ENCODE measurements at regions not wholly inside any gene's neighbourhood (a gene's known extent, or its start where the extent isn't known, plus 50 kb on each side); places are given as distances from the start of the nearest gene placed in this dataset.

- Histone ChIP-seq H3K4me1 (no peaks in the 10 kb centered on the region), H3K36me3 (no peaks in the 10 kb centered on the region), H3K27me3 (no peaks in the 10 kb centered on the region), H3K4me3 (no peak overlapping the region), H3K9me3 (no peaks in the 10 kb centered on the region), H3K27ac (no peak overlapping the region)
- intact Hi-C loops (cut with DNase I; ENCODE audit: low total_unique reads) (no loop called here), in situ Hi-C loops (cut with MboI; ENCODE audit: low sequenced_read_pairs in 4 of 4) (no loop called here)
- no peak for DNase-seq
- no peak for TF ChIP-seq CTCF (IDR thresholded peaks at IDR 0.05 in 4 of 5, conservative IDR thresholded peaks at IDR 0.05 in 1 of 5)
- TF ChIP-seq POLR2A (IDR thresholded peaks at IDR 0.05), result no peak
- no peak for ATAC-seq
These were observed 1119.2 kb upstream of the TMEM132C start for GRCh38 chr12:127147724-127148123.

GRCh38 chr12:127148318-127148717 lies 1118.7 kb upstream of the TMEM132C start:
- Histone ChIP-seq H3K9me3 (no peaks in the 10 kb centered on the region), H3K4me3 (no peak overlapping the region), H3K27me3 (no peaks in the 10 kb centered on the region), H3K27ac (no peak overlapping the region), H3K36me3 (no peaks in the 10 kb centered on the region), H3K4me1 (no peaks in the 10 kb centered on the region)
- in situ Hi-C loops (cut with MboI; ENCODE audit: low sequenced_read_pairs in 4 of 4) (no loop called here), intact Hi-C loops (cut with DNase I; ENCODE audit: low total_unique reads) (no loop called here)
- ATAC-seq (no peak), DNase-seq (no peak)
- no peak for TF ChIP-seq POLR2A (IDR thresholded peaks at IDR 0.05)
- no peak for TF ChIP-seq CTCF (IDR thresholded peaks at IDR 0.05 in 4 of 5, conservative IDR thresholded peaks at IDR 0.05 in 1 of 5)

DNA sequence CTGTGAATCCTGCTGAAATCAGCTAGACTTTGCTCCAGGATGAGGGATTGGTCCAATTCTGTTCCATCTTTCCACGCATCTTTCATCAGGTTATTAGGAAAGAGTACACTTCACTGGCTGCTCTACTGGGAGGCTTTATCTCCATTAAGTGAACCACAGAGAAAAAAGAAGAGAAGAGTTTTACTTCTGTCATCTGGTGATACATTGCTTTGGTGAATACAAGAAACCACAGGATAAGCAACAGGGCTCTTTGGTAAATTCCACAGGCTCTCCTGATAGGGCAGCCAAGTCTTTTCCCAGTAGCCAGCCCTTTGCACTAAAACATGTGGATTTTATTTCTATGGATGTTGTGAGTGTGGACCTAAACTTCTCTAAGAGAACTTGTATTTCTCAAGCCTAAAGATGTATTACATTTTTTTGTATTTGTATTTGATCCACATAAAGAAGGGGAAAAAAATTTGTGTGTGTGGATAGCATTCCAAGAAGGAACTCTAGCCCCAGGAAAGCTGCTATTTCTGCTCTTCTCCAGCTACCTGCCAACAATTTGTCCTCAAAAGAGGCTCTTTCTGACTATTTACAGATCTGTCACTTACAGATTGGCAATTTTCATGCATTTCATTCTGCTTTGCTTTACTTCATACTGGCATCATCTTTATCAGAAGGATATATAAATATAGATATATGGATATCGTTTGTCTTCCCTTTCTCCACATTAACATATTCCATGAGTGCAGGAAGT lies 1117.6 kb upstream of the TMEM132C start:
- Histone ChIP-seq H3K9me3 (no peaks in the 10 kb centered on the region), H3K27me3 (no peaks in the 10 kb centered on the region), H3K4me1 (no peaks in the 10 kb centered on the region), H3K27ac (no peak overlapping the region), H3K4me3 (no peak overlapping the region), H3K36me3 (no peaks in the 10 kb centered on the region)
- DNase-seq (no peak), ATAC-seq (no peak)
- no peak for TF ChIP-seq CTCF (IDR thresholded peaks at IDR 0.05 in 4 of 5, conservative IDR thresholded peaks at IDR 0.05 in 1 of 5)
- TF ChIP-seq POLR2A (IDR thresholded peaks at IDR 0.05), result no peak
- intact Hi-C loops (cut with DNase I; ENCODE audit: low total_unique reads), result no loop called here
- in situ Hi-C loops (cut with MboI; ENCODE audit: low sequenced_read_pairs in 4 of 4), result no loop called here

GRCh38 chr12:127150028-127150427 lies 1116.9 kb upstream of the TMEM132C start:
- TF ChIP-seq POLR2A (IDR thresholded peaks at IDR 0.05) (no peak), CTCF (IDR thresholded peaks at IDR 0.05 in 4 of 5, conservative IDR thresholded peaks at IDR 0.05 in 1 of 5) (no peak)
- intact Hi-C loops (cut with DNase I; ENCODE audit: low total_unique reads), result no loop called here
- Histone ChIP-seq H3K4me3 (no peak overlapping the region), H3K27me3 (no peaks in the 10 kb centered on the region), H3K36me3 (no peaks in the 10 kb centered on the region), H3K27ac (no peak overlapping the region), H3K4me1 (no peaks in the 10 kb centered on the region), H3K9me3 (no peaks in the 10 kb centered on the region)
- DNase-seq (no peak), ATAC-seq (no peak)
- in situ Hi-C loops (cut with MboI; ENCODE audit: low sequenced_read_pairs in 4 of 4), result no loop called here

DNA sequence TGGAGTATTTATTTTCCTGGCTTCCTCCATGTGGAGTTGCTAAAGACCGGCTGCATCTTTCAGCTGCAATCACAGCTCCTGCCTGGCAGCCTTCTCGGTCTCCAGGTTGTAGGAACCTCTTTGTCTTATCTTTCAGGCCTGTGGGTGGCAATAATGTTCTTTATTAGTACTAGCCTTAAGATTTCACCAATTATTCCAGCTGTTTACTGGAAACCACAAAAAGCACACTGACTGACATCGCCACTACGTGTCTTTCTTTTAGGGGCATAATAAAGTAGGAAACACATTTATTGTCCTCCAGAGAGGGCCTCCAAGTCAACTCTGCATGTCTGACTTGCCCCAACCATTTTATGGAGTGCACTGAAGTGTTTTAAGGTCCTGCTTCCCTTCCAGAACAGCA lies 1116.5 kb upstream of the TMEM132C start:
- intact Hi-C loops (cut with DNase I; ENCODE audit: low total_unique reads), result no loop called here
- no peak for TF ChIP-seq POLR2A (IDR thresholded peaks at IDR 0.05)
- TF ChIP-seq CTCF (IDR thresholded peaks at IDR 0.05 in 4 of 5, conservative IDR thresholded peaks at IDR 0.05 in 1 of 5), result no peak
- ATAC-seq (no peak), DNase-seq (no peak)
- in situ Hi-C loops (cut with MboI; ENCODE audit: low sequenced_read_pairs in 4 of 4), result no loop called here
- Histone ChIP-seq H3K4me3 (no peak overlapping the region), H3K4me1 (no peaks in the 10 kb centered on the region), H3K9me3 (no peaks in the 10 kb centered on the region), H3K27ac (no peak overlapping the region), H3K36me3 (no peaks in the 10 kb centered on the region), H3K27me3 (no peaks in the 10 kb centered on the region)

All from gastrocnemius medialis (tissue), 4 donors.